GM23338 (cell line): ENCODE measurements at regions not wholly inside any gene's neighbourhood (a gene's known extent, or its start where the extent isn't known, plus 50 kb on each side); places are given as distances from the start of the nearest gene placed in this dataset.

Source experiments
- CTCF ChIP-seq, 2 experiments: fragments of 200-600 bp in 1 of 2; sonication (generic) in 1 of 2; conservative IDR thresholded peaks; 2 replicates each; pipeline versions ENCODE4 v1.5.1 to v1.6.1; 2016 to 2017; ENCODE audit warnings: antibody characterized with exemption in 2 of 2, low read depth in 2 of 2, mild to moderate bottlenecking in 2 of 2, moderate library complexity in 1 of 2
- EZH2 ChIP-seq: fragments of 200-600 bp; sonication (generic); IDR thresholded peaks from one replicate; pipeline ENCODE4 v1.8.0; 2017; ENCODE audit warnings: antibody characterized with exemption, mild to moderate bottlenecking, low read depth; ENCODE audit not compliant: unreplicated experiment
- EZH2phosphoT487 ChIP-seq: fragments of 200-600 bp; sonication (generic); IDR thresholded peaks from one replicate; pipeline ENCODE4 v1.8.1; 2018; ENCODE audit warnings: antibody characterized with exemption; ENCODE audit not compliant: unreplicated experiment
- JUNB ChIP-seq: IDR thresholded peaks from one replicate; pipeline ENCODE4 v1.6.1; 2016; ENCODE audit warnings: antibody characterized with exemption; ENCODE audit not compliant: unreplicated experiment
- NANOG ChIP-seq: IDR thresholded peaks from 2 replicates; pipeline ENCODE4 v1.6.1; 2016; ENCODE audit warnings: antibody characterized with exemption, borderline replicate concordance
- POLR2AphosphoS5 ChIP-seq: IDR thresholded peaks from 2 replicates; pipeline ENCODE4 v1.6.1; 2016; ENCODE audit warnings: antibody characterized with exemption, low read depth
- REST ChIP-seq: IDR thresholded peaks from one replicate; pipeline ENCODE4 v1.6.1; 2018; ENCODE audit warnings: antibody characterized with exemption; ENCODE audit not compliant: unreplicated experiment
- STAT1 ChIP-seq: IDR thresholded peaks from one replicate; pipeline ENCODE4 v1.6.1; 2016; ENCODE audit warnings: antibody characterized with exemption; ENCODE audit not compliant: unreplicated experiment
- ZNF462 ChIP-seq: fragments of 250-450 bp; sonication (Bioruptor Pico); IDR thresholded peaks from 2 replicates; pipeline ENCODE4 v1.5.0; 2020; ENCODE audit warnings: mild to moderate bottlenecking, moderate library complexity

GRCh38 chr2:118295592-118296390 is 207.5 kb downstream of the INSIG2 start:
- no peak for TF ChIP-seq EZH2
- no peak for TF ChIP-seq POLR2AphosphoS5
- TF ChIP-seq CTCF (conservative IDR thresholded peaks at IDR 0.05; ENCODE audit: low read depth in 2 of 2) = no peak
- no peak for TF ChIP-seq EZH2phosphoT487
- TF ChIP-seq JUNB = no peak
- no peak for TF ChIP-seq REST
- TF ChIP-seq ZNF462 (CRISPR knock-in tag) = no peak
- no peak for TF ChIP-seq STAT1
- no peak for TF ChIP-seq NANOG
